Stimulated activated CD8-positive, alpha-beta memory T cell treated with anti-CD3 and anti-CD28 coated beads, Interleukin-7, amount 100 ng/mL, for 1 hour (primary cell): ENCODE measurements at regions not wholly inside any gene's neighbourhood (a gene's known extent, or its start where the extent isn't known, plus 50 kb on each side); places are given as distances from the start of the nearest gene placed in this dataset.
"Not testable (repeated sequence)": the region's sequence is repeated elsewhere in the genome, so short reads cannot be mapped to it uniquely, and the experiment has no call there.

ENCODE experiments used
- DNase-seq, 2 donors: peaks; one replicate each; pipeline ENCODE4 v3.0.0-alpha.2; 2020; ENCODE audit warnings: low read depth in 2 of 2

- no peak for DNase-seq
Observed at GRCh38 chr2:8249141-8249540, 432.7 kb upstream of the ID2 start.

DNA sequence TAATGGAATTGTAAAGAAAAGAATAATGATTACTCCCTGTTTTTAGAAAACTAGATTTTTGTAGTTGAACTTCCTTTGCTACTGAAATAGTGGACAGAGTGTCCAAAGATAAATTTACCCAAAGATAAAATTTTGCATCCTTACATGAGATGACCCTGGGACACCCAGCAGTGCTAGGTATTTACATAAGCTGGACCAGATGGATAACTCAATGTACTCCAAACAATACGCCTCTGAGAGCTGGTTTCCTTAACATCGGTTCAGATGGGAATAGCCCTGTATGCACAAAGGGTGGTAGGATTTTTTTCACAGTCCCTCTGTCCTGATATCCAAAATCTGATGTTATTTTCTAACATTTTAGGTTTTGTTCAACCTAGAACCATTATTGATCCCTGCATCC lies 432.1 kb upstream of the ID2 start:
- no peak for DNase-seq

- DNase-seq: not testable (repeated sequence)
Observed at GRCh38 chr2:8250290-8250689, 431.6 kb upstream of the ID2 start.

DNA sequence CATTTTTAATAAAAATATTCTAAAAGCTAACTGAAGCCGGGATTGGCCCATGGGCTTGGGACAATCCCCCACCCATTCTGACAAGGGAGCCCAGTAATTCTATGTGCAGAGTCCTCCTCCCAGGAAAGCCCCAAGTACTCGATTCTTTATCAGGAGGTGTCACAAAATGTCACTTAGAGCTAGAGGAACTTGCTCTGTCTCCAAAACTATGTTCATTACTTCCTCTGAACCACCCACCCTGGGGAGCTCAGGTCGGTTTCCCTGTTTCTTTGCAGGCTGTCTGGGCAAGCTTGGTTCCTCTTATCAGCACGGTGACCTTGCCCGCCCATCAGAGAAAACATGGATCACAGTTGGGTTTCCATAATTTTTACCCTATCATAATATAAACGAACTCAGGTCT lies 430.6 kb upstream of the ID2 start:
- DNase-seq: no peak

- DNase-seq: no peak
Observed at GRCh38 chr2:8251856-8252255, 430.0 kb upstream of the ID2 start.

DNA sequence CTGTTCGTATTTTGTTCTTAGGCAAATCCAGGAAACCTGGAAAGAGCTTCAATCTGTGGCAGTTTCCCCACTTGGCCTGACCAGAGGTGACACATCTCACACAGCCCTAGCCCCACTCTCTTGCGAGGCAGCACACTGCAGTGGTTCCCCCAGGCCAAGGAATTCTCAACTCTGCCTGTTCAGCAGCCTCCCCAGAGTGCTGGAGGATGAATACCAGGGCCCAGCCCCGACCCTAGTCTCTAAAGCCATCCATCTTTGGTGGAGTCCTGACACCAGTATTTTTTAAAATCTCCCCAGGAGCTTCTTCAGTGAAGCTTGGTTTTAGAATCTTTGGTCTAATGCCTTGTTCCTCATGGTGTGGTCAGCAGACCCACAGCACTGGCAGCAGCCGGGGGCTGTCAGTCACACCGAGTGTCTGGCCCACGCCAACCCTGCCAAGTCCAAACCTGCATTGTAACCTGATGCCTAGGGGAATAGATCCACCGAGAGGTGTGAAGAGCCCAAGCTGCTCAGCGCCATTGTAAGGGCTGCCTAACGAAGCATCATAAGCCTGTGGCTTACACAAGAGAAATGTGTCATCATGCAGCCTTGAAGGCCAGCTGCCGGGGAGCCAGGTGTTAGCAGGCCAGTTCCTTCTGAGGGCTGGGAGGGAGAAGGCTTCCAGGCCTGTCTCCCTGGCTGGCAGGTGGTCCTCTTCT lies 428.7 kb upstream of the ID2 start:
- no peak for DNase-seq

- no peak for DNase-seq
Observed at GRCh38 chr2:8253781-8254180, 428.1 kb upstream of the ID2 start.

GRCh38 chr2:8254214-8254613 lies 427.6 kb upstream of the ID2 start:
- DNase-seq: not testable (repeated sequence)

GRCh38 chr2:8254791-8255447 lies 426.9 kb upstream of the ID2 start:
- DNase-seq: no peak

DNA sequence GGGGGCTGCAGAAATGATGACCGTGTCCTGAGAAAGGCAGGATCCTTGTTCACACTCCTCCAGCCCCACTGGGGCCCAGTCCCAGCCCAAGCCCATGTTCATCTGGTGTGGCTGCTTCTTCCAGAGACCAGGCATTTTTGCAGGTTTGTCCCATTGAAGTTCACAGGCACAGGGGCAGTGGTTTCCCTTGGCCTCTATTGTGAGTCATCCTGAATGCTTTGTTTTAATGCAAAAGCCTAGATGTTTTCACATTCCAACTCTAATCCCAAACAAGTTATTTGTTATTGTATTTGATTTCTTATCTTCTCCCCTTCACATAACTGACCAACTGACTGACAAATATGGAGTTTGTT lies 426.4 kb upstream of the ID2 start:
- no peak for DNase-seq

DNA sequence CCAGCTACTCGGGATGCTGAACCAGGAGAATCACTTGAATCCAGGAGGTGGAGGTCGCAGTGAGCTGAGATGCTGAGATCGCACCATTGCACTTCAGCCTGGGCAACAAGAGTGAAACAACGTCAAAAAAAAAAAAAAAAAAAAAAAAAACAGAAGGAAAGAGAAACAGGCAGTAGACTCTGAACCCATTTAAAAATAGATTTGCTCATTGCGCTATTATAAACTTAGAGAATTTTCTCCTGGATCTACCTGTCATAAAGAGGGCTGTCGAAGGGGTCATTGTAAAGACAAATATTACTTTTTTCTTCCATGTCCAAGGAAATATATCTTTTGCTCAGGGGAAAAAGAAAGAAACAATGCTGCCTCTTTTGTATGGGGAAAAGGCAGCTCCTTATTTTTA lies 425.0 kb upstream of the ID2 start:
- DNase-seq: no peak

- no peak for DNase-seq
Observed at GRCh38 chr2:8257502-8257901, 424.4 kb upstream of the ID2 start.

GRCh38 chr2:8258406-8258805 lies 423.4 kb upstream of the ID2 start:
- DNase-seq: no peak

- no peak for DNase-seq
Observed at GRCh38 chr2:8259106-8259840, 422.6 kb upstream of the ID2 start.

DNA sequence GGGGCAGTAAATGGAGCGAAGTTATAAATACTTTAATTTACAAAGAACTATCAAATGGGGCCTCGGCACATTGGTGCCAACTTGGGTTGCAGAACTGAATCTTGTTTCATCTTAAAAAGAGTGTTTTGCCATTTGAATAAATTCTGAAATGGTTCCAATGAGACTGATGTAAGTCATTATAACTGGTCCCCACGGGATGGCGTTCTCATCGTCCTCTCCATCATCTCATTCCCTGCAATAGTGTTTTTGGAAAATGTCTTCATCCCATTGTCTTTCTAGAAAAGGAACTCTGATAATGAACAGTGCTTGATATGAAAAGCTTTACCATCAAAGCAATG lies 422.0 kb upstream of the ID2 start:
- DNase-seq: no peak

- DNase-seq: no peak
Observed at GRCh38 chr2:8260213-8260612, 421.6 kb upstream of the ID2 start.

GRCh38 chr2:8263901-8264300 lies 418.0 kb upstream of the ID2 start:
- DNase-seq: no peak

GRCh38 chr2:8264981-8265380 lies 416.9 kb upstream of the ID2 start:
- DNase-seq: no peak

DNA sequence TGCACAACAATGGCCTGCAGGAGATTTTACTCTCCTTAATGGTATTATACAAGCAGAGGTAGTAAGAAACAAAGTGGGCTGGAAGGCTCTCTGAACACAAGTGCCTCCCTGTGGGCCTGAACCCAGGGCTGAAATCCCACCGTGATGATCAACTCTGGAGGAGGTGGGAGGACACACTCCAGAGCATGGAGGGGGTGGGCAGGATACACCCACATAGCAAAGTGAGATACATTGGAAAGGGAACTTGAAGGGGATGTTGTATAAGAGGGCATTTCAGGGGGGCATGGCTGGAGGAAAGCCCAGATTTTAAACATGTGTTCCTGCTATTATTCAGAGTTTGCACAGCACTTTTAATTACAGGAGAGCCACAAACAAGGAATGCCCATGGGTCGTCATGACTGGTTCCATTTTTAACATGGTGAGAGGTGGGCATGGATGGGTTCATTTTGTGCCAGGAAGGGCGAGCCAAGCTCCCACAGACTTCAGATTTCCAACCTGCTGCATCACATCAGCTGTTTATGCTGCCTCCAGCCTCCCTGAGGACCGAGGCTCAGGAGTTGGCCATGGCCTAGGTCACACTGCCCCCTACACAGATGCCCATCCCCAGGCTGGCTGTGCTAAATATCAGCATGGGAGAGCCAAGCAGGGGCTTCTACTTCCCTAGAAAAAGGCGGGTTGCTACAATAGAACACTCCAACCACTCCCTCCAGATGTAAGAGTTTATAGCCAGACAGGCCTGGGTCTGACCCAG lies 416.2 kb upstream of the ID2 start:
- DNase-seq: no peak

DNA sequence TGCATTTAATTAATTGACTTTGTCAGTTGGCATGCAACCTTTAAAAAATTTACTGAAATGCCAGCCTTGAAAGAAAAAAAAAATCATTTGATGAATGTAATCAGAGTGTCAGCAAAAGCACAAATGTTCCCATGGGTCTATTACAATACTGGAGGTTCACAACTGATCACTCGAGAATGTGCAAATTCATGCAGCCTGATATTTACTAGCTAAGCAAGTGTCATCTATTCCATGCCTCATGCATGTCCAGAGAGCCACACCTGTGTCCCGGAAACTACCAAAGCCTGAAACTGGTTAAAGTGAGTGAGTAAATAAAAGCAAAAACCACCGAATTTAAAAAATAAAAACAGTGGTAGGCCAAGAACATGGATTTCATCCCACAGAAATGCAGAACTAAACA lies 415.3 kb upstream of the ID2 start:
- no peak for DNase-seq

DNA sequence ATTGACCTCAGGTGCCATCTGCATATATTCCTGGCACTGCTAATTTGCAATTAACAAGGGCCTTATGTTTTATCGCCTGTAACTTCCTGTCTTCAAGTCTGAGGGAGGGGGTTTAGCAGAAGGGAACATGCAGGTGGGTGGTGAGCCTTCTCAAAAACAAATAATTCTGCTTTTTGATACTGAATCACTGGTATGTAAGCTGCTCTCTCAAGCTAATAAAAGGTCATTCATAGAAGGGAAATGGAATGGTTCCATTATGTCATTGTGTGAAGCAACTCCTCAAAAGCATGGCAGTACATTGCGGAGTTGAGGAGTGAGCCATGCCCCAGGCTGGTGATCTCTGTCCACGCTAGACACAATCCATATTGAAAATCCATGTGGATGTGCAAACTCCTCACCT lies 414.8 kb upstream of the ID2 start:
- DNase-seq: no peak

DNA sequence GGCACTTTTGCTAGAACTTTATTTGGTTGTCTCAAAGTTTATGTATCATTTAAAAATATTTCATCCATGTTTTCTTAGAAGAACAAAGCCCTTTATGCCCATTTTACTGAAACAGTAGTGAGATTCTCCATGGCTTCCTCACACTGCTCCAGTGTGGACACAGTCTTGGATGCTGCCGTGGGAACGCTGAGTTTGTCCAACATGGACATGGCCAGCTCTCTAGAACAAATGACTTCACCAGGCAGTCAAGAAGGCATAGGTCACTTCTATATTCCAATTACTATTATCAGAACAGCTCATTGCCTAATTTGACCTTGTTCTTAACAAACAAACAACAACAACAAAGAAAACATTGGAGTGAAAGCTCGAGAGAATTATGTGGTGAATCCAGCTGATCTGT lies 414.1 kb upstream of the ID2 start:
- DNase-seq: no peak
